ENCODE measurements at regions not wholly inside any gene's neighbourhood (a gene's known extent, or its start where the extent isn't known, plus 50 kb on each side); places are given as distances from the start of the nearest gene placed in this dataset.
A peak's percentile ranks its signal among the peaks of the same experiment; 100 is the strongest.

DNA sequence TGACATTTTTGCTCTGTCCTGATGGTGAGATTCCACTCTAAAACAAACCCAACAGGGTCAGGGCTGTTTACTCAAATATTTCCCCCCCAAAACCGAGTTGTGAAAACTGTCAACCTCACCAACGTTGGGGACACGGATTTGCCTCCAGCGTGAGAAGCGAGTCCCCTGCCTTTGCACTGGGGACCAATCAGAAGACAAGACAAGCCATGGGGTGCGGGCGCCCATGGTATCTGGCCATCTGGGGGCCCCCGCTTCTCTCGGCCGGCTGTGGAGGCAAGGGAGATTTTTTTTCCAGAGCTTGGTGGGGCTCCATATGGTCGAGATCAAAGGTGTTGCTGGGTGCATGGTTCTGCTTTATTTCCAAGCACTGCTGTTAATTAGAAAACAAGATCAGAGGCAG is 272.1 kb downstream of the BCL11B start:
- no peak for DNase-seq (ENCODE audit: low spot score)

GRCh38 chr14:99001241-99001640 is 270.8 kb downstream of the BCL11B start:
- DNase-seq (ENCODE audit: low spot score), result no peak

- no peak for DNase-seq (ENCODE audit: low spot score)
Measured at GRCh38 chr14:99003646-99004045, 268.4 kb downstream of the BCL11B start.

- no peak for DNase-seq (ENCODE audit: low spot score)
Measured at GRCh38 chr14:99004112-99004511, 267.9 kb downstream of the BCL11B start.

DNA sequence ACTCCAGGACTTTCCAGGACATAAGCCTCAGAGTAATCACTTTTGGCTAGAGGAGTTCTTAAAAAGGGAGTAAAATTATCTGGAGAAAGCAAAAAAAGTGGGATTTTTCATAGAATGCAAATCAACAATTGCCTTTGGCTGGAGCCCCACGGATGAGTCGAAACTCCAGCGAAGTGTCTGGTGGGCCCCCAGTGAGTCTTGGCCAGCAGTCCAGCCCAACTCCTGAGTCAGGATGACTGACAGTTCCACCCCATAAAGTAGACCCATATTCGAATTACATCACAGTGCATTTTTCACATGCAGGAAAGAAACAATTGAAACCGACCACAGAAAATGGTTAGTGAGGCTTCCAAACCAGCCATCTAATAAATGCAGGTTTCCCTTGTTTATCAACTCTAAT is 265.7 kb downstream of the BCL11B start:
- peak; percentile 35 for DNase-seq (ENCODE audit: low spot score)

DNA sequence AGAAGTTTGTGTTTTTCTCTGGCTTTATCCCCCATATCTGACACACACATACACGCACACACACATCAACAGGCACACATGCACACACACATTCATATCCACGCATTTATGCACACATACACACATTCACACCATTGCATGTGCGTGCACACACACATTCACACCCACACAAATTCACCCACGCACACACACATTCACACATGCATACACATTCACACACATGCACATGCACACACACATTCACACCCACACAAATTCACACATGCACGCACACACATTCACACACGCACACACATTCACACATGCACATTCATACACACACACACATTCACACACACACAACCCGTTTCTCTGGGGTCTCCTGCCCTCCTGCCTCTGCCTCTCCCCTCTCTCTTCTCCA is 264.2 kb downstream of the BCL11B start:
- no peak for DNase-seq (ENCODE audit: low spot score)

GRCh38 chr14:99009871-99010270 is 262.1 kb downstream of the BCL11B start:
- DNase-seq (ENCODE audit: low spot score), result no peak

- DNase-seq (ENCODE audit: low spot score), result no peak
Measured at GRCh38 chr14:99011385-99011784, 260.6 kb downstream of the BCL11B start.

DNA sequence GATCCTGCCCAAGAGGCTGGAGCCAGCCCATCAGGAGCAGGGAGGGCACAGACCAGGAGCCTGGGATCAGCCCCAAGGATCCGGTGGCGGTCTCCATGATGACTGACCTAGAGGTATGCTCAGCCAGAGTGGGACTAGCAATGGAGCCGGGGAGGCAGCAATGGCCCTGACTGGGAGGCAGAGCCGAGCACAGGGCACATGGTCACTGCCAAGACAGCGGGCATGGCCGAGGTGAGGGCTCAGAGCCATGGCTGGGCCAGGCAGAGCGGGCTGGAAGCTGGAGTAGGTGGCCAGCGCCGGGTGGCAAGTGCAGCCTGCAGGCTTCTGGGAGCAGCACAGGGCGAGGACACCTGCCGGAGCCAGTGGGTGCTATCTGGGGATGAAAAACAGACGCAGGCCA is 259.3 kb downstream of the BCL11B start:
- no peak for DNase-seq (ENCODE audit: low spot score)

DNA sequence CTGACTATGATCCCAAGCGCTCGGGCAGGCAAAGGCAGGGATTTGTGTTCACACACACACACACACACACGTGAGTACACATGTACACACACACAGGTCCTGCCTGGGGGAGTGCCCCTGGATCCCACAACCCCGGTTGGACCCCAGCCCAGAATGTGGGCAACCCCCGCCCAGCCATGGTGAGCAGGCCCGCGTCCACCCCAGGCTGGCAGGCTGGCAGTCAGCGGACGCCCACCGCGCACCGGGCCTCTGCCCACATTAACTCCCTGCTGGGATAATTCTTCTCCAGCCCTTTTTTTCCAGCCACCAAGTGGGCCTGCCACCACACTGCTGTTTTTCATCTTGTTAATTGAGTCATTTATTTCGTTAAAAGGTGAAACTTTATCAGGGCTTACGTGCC is 256.2 kb downstream of the BCL11B start:
- no peak for DNase-seq (ENCODE audit: low spot score)

- DNase-seq (ENCODE audit: low spot score), result no peak
Measured at GRCh38 chr14:99023371-99023770, 248.6 kb downstream of the BCL11B start.

- no peak for DNase-seq (ENCODE audit: low spot score)
Measured at GRCh38 chr14:99024926-99025325, 247.1 kb downstream of the BCL11B start.

DNA sequence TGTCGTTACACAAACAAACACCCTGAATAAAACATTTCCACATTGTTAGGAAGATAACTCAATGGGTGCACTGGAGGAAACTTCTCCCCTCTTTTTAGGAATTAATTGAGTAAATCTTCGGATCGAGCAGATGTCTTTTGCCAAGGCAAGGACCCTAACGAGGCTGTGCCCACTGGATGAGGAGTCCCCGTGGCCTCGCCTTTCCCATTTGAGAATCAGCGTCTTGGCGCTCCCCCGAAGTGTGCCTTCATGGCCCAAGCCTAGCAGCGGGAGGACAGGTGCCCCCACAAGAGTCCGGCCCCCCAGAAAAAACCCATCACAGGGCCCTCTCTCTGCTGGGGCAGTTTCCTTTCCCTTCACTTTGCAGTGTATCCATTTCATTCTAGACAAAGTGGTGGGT is 246.6 kb downstream of the BCL11B start:
- no peak for DNase-seq (ENCODE audit: low spot score)

DNA sequence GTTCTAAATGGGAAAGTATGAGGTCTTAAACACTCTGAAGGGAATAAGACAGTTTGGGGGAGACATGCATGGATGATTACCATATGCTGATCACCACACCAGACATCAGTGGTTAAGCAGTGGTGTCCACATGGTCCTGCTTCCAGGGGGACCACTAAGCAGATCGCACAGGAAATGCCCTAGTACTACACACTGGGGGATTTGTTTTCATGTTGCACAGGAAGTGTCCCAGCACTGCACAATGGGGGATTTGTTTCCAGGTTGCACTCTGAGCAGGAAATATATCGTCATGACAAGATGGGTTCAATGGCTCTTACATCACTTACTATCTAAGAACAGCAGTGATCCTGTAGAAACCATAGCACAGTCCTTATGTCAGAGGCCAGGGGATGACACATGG is 245.5 kb downstream of the BCL11B start:
- no peak for DNase-seq (ENCODE audit: low spot score)

- DNase-seq (ENCODE audit: low spot score), result no peak
Measured at GRCh38 chr14:99028041-99028440, 244.0 kb downstream of the BCL11B start.

DNA sequence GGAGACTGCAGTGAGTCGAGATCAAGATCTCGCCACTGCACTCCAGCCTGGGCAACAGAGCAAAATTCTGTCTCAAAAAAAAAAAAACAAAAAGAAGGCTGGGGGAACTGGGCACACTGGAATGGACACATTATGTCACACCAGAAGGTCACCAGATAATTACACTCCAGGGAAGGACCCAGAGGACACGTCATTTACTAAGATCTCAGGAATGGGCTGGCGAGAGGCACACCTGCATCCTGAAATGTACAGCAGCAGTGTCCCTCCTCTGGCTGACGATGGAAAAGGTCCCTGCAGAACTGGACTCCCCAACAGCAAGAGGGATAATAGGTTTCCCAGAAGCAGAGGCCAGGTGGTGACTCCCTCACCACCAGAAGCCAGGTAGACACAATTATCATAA is 243.5 kb downstream of the BCL11B start:
- no peak for DNase-seq (ENCODE audit: low spot score)

GRCh38 chr14:99029145-99029915 is 242.7 kb downstream of the BCL11B start:
- DNase-seq (ENCODE audit: low spot score), result no peak

- no peak for DNase-seq (ENCODE audit: low spot score)
Measured at GRCh38 chr14:99029916-99030305, 242.1 kb downstream of the BCL11B start.

DNA sequence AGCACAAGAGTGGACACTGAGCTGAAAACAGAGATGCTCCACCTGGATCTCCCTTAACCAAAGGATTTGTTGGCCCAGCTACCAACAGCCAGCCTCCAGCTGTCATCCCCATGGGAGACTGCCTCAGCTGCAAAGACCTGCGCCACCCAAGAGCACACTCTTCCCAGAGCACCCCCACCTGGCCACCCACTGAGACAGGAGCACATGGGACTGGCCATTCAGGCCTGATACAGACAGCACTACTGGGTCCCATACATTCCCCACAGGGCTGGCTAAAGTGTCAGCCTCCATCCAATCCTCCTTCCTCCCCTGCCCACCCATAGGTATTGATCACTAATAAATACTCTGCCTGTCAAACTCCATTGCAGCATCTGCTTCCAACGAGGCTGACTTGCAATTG is 241.5 kb downstream of the BCL11B start:
- DNase-seq (ENCODE audit: low spot score), result no peak

GRCh38 chr14:99032759-99033158 is 239.2 kb downstream of the BCL11B start:
- DNase-seq (ENCODE audit: low spot score), result no peak

GRCh38 chr14:99033951-99034350 is 238.0 kb downstream of the BCL11B start:
- no peak for DNase-seq (ENCODE audit: low spot score)

GRCh38 chr14:99034711-99035171 is 237.3 kb downstream of the BCL11B start:
- no peak for DNase-seq (ENCODE audit: low spot score)

DNA sequence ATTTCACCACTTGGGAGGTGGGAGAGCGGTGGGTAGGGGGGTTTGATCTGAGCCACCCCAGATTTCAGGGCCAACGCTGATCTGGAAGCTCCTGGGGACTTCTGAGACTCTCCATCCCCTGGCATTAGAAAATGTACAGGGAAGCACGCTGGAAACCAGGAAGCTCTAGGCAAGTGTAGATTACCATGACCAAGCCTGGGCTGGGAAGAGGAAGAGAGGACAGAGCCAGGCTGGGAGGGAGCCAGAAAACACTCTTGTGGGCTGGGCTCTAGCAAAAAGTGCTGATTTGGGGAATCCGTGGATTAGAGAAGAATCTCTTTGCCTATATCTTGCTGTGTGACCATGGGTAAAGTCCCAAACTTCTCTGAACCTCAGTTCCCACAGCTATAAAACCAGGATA is 236.7 kb downstream of the BCL11B start:
- DNase-seq (ENCODE audit: low spot score), result peak; percentile 66

All from AG08395 (cell line).